ENCODE measurements at regions not wholly inside any gene's neighbourhood (a gene's known extent, or its start where the extent isn't known, plus 50 kb on each side); places are given as distances from the start of the nearest gene placed in this dataset.

GRCh38 chr4:115287426-115287825, 174.0 kb upstream of the NDST4 start:
- Histone ChIP-seq H3K27me3 (ENCODE audit: control insufficient read depth in 1 of 2, insufficient read depth in 2 of 2, low read length in 2 of 2) (no peaks in the 10 kb centered on the region), H3K4me3 (replicated peaks in 1 of 3; ENCODE audit: insufficient read depth in 1 of 3, low read depth in 2 of 3, low read length in 3 of 3) (no peak overlapping the region), H3K9me3 (ENCODE audit: low read length) (no peaks in the 10 kb centered on the region), H3K79me2 (ENCODE audit: insufficient read depth, low read length) (no peaks in the 10 kb centered on the region), H4K20me1 (ENCODE audit: insufficient read depth, low read length) (no peaks in the 10 kb centered on the region), H3K9ac (ENCODE audit: insufficient read depth, low read depth, low read length) (no peak overlapping the region), H3K4me2 (ENCODE audit: low read depth, low read length) (no peak overlapping the region), H3K4me1 (ENCODE audit: insufficient read depth, low read length) (no peaks in the 10 kb centered on the region), H3K27ac (ENCODE audit: extremely low read length, insufficient read depth, low read length) (no peak overlapping the region), H3K36me3 (replicated peaks in 1 of 2; ENCODE audit: control insufficient read depth in 1 of 2, insufficient read depth in 2 of 2, low read length in 2 of 2) (no peaks in the 10 kb centered on the region), H2AFZ (ENCODE audit: low read length) (no peak overlapping the region)
- DNase-seq (ENCODE audit: low spot score) (no peak), ATAC-seq (no peak), FAIRE-seq (no peak)
- in situ Hi-C loops (cut with HindIII; ENCODE audit: extremely low pct_ligation_motif_present, low pct_unique_long_range_greater_than_20kb), result no loop called here
- ChIA-PET POLR2A (no interaction called here), CTCF (ENCODE audit: low intra/inter-chr PET ratio, low total read pairs) (no interaction called here)
- 0% methylated on average over 1 of the region's 1 CpG for WGBS (ENCODE audit: low lambda C conversion rate)
- intact Hi-C loops (cut with micrococcal nuclease; ENCODE audit: unreplicated experiment), result no loop called here
- no peak for TF ChIP-seq TAF1 (CRISPR knock-in tag; IDR thresholded peaks at IDR 0.05)
- TF ChIP-seq ZNF839 (CRISPR knock-in tag; IDR thresholded peaks at IDR 0.05; ENCODE audit: borderline replicate concordance), result no peak
- no peak for TF ChIP-seq CCAR2 (optimal IDR thresholded peaks at IDR 0.05; ENCODE audit: low read depth, low read length)
- TF ChIP-seq GTF3A (CRISPR knock-in tag; conservative IDR thresholded peaks at IDR 0.05), result no peak
- no peak for TF ChIP-seq ZXDC (CRISPR knock-in tag; IDR thresholded peaks at IDR 0.05)
- TF ChIP-seq BCL3 (CRISPR knock-in tag; IDR thresholded peaks at IDR 0.05), result no peak
- no peak for TF ChIP-seq HOXA9 (CRISPR knock-in tag; IDR thresholded peaks at IDR 0.05; ENCODE audit: borderline replicate concordance)
- no peak for TF ChIP-seq ZNF350 (CRISPR knock-in tag; IDR thresholded peaks at IDR 0.05; ENCODE audit: borderline replicate concordance, low read depth)
- TF ChIP-seq ZNF225 (CRISPR knock-in tag; IDR thresholded peaks at IDR 0.05), result no peak
- no peak for TF ChIP-seq ZNF230 (CRISPR knock-in tag; IDR thresholded peaks at IDR 0.05)
- TF ChIP-seq SNAPC2 (CRISPR knock-in tag; IDR thresholded peaks at IDR 0.05), result no peak
- no peak for TF ChIP-seq ZFX (CRISPR knock-in tag; IDR thresholded peaks at IDR 0.05; ENCODE audit: low read depth)
- no peak for TF ChIP-seq RFX1 (IDR thresholded peaks at IDR 0.05)
- TF ChIP-seq ZNF234 (CRISPR knock-in tag; conservative IDR thresholded peaks at IDR 0.05), result no peak
- no peak for TF ChIP-seq HMG20A (CRISPR knock-in tag; IDR thresholded peaks at IDR 0.05; ENCODE audit: borderline replicate concordance)
- TF ChIP-seq ZNF382 (CRISPR knock-in tag; IDR thresholded peaks at IDR 0.05; ENCODE audit: borderline replicate concordance), result no peak
- no peak for TF ChIP-seq ZNF792 (CRISPR knock-in tag; IDR thresholded peaks at IDR 0.05)
- BruUV-seq (replicated peaks), result no TSS peak

All from HepG2 (cell line).